Globus pallidus (tissue), 1 donor: ENCODE measurements at regions not wholly inside any gene's neighbourhood (a gene's known extent, or its start where the extent isn't known, plus 50 kb on each side); places are given as distances from the start of the nearest gene placed in this dataset.

Experiments used
- DNase-seq: peaks from one replicate; pipeline ENCODE4 v3.0.0-alpha.2; 2015; ENCODE audit warnings: low spot score

DNA sequence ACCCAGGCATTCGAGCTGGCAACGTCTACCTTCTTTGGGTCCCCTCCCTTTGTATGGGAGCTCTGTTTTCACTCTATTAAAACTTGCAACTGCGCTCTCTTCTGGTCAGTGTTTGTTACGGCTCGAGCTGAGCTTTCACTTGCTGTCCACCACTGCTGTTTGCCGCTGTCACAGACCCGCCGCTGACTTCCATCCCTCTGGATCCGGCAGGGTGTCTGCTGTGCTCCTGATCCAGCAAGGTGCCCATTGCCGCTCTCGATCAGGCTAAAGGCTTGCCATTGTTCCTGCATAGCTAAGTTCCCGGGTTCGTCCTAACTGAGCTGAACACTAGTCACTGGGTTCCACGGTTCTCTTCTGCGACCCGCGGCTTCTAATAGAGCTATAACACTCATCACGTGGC is 183.5 kb upstream of the GALNTL6 start:
- DNase-seq, result no peak

DNA sequence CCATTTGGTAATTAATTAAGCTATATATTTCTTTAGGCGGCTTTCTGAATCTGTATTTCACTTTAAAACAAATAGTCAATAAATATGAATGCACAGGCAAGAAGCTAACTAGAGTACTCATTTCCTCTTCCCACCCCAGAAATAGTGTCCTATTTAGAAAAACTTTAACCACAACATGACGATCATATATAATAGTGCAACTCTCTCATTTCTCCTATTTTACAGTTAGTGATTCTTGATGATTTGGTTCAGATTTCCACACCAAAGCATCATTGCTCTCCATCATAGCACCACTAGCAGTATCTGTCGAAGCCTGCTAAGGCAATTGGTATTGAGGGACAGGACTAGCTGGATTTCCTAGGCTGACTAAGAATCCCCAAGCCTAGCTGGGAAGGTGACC is 184.0 kb upstream of the GALNTL6 start:
- DNase-seq, result no peak

DNA sequence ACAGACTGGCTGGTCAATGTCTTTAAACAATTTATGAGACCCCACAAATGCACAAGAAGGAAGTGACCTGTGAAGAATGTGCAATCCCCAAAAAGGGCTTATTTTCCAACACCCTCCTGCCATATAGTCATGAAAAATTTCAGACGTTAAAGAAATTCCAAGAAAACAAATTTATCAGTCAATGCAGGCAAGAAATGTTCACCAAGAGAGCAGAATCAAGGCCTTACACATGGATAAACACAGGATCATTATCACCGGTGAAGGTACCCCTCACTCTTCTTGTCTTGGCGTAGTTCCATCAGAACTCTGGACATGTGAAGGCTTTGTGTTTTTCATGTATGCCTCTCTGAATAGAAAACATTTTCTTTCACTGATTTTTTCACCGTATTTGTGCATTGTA is 186.7 kb upstream of the GALNTL6 start:
- DNase-seq, result no peak

DNA sequence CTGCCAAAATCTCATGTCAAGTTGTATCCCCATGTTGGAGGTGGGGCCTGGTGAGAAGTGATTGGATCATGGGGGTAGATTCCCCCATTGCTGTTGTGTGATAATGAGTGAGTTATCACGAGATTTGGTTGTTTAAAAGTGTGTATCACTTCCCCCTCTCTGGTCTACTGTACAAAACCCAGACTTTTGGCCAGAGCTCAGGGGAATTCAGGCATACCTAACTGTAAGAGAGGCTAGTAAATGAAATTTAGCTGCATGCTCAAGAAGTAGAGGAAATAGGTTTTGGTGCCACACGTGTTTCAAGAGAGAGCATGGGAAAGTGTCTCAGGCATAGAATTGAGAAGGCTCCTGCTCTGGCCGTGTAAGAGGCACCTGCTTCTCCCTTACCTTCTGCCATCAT is 190.5 kb upstream of the GALNTL6 start:
- DNase-seq, result no peak

DNA sequence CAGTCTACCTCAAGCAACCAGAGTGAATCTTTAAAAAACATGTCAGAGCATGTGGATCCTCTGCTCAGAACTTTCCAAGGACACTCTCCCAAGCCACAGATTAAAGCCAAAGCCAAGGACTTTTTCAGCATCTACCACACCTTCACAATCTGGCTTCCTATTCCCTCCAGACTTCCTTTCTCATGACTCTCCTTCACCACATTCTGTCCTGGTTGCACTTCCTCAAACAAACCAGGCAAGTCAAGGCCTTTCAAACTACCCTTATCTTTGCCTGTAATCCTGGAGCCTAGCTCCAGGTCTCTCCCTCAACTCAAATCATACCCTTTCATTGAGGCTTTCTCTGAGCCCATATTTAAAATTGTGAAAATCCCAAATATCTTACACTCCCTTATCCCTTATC is 191.6 kb upstream of the GALNTL6 start:
- peak; percentile 21 for DNase-seq

DNA sequence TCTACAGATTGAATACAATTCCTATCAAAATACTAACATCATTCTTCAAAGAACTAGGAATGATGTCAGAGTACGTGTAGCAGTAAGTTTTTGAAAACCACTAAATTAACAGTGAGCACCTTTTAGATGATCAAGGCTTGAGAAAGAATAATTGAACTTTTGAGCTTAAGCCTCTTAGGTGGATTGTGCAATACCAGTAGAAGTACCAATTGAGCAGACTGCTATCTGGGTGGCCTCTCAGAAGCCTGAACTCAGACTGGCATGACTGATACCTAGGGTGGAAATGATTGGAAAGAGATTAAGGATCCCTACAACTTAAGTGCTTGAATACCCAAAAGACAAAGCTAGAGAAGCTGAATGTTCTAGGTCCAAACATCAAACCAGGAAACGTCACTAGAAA is 200.3 kb upstream of the GALNTL6 start:
- DNase-seq, result no peak

DNA sequence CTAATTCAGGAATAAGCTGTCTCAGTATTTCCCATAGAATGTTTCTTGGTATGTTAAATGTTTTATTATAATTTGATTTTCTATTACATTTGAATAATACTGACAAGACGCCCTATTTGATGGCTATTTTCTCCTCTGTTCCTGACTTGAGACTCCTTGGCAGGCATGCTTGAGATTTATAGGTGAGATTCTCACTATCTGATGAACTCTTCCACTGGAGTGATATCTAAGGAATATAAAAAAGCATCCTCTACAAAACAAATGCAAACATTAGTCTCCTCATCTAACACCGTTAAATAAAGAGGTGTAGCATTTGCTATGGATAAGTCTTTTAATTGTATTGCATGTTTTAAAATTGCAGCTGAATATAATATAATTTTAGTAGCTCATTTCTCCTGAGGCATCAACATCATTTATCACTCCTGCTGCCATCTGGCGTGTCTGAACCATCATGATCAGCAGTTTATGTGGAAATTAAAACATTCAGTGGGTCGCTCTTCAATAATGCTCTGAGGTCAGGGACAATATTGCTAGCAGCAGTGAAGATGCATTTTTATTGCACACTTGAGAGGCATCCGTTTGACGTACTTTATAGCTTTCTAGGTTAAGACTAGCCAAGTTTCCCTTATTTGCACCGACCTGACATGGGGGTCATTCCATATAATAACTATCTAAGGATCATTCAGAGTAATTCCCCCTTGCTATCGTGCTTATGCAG is 210.4 kb upstream of the GALNTL6 start:
- DNase-seq, result no peak

DNA sequence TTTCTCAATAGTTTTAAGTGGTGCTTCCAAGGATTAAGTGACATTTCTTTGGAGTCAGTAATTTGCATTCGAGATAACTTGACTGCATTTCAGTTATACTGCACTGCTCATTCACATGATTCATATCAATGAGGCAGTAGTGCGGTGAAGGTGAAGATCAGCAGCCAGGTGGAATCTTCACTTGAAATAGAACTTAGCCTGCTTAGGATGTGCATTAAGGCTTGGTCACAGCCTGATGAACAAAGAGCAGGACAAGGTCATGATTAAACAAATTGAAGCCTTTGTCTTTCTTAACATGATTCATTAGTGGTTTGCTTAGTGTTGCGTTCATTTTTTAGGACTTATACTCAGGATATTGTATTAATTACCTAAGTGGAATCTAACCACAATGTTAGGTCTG is 212.1 kb upstream of the GALNTL6 start:
- no peak for DNase-seq

DNA sequence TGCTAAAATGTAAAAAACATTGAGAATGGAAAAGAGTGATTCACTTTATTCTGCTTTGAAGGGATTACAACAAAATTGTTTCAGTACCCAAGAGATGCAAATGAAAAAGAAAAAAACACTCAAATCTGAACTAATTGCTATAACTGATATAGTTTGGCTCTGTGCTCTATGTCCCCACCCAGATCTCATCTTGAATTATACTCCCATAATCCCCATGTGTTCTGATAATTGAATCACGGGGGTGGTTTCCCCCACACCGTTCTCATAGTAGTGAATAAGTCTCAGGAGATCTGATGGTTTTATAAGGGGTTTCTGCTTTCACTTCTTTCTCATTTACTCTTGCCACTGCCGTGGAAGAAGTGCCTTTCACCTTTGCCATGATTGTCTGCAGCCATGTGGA is 213.6 kb upstream of the GALNTL6 start:
- DNase-seq, result no peak

DNA sequence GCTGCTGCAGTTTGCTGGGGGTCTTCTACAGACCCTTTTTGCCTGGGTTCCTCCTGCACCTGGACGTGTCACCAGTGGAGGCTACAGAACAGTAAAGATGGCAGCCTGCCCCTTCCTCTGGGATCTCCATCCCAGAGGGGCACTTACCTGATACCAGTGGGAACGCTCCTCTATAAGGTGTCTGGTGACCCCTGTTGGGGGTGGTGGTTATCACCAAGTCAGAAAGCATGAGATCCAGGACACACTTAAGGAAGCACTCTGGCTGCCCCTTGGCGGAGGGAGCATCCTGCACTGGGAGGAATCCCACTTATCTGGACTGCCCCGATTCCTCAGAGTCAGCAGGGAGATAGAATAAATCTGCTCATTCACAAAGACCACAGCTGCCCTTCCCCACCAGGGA is 218.9 kb upstream of the GALNTL6 start:
- no peak for DNase-seq

DNA sequence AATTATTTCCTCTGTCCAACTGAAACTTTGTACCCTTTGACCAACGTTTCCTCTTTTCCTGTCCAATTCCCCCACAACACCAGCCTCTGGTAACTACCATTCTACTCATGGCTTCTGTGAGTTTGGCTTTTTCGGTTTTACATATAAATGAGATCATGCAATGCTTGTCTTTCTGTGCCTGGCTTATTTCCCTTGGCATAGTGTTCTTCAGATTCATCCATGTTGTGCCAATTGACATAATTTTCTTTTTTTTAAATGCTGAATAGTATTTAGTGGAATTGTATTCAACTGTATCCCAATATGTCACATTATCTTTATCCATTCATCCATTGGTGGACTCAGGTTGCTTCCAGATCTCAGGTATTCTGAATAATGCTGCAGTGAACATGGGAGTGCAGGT is 222.5 kb upstream of the GALNTL6 start:
- no peak for DNase-seq

DNA sequence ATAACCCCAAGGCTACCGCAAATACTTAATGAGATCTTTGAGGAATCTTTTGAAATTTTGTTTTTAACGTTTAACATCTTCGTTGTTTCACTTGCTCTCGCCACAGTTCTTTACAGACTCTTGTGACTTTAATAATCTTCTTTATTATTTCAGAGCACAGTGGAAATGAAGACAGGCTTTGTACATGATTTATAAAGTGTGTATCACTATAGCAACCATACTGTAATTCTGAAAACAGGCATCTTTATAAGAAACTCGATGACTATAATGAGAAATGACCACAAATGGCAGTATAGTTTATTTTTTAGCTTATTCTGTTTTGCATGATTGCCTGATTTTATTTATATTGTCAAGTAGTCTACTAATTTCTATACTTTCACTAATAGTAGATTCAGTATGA is 224.4 kb upstream of the GALNTL6 start:
- DNase-seq, result no peak

DNA sequence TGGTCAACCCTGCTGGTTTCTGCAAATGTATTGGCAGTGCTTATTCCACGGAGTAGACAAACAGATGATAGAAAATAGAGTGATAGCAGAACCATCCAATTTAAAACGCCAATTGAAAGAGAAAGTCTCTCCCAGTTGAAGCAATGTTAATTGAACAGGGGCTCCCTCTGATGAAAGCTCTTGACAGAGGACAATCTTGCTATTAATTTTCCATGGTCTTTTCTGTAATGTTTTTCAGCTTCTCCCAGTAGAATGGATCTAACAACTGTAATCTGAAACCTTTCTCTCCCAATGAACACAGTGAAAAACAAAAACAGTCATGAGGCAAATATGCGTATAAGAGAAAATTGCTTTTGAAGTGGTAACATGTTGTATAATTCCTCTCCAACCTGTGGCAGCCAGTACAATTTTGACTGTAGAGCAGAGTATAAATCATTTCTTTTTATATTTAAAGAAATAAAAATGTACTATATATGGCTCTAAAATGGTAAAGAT is 225.1 kb upstream of the GALNTL6 start:
- no peak for DNase-seq

DNA sequence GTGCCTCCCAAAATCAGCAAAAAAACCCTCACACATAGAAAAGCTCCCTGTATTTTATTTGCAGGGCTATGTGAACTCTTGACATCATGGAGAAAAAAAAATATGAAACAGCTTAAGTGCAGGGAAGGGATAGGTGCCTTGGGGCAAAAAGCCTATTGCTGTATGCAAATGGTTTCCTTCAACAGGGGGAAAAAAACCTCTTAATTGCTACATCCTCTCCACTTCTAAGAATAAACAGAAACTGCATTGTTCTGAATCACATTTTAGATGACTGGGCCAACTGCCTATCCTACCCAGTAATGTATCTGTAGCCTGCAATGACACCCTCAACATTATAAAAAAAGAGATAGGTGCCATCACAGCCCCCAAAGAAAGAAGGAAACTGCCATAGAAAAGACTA is 229.4 kb upstream of the GALNTL6 start:
- no peak for DNase-seq

DNA sequence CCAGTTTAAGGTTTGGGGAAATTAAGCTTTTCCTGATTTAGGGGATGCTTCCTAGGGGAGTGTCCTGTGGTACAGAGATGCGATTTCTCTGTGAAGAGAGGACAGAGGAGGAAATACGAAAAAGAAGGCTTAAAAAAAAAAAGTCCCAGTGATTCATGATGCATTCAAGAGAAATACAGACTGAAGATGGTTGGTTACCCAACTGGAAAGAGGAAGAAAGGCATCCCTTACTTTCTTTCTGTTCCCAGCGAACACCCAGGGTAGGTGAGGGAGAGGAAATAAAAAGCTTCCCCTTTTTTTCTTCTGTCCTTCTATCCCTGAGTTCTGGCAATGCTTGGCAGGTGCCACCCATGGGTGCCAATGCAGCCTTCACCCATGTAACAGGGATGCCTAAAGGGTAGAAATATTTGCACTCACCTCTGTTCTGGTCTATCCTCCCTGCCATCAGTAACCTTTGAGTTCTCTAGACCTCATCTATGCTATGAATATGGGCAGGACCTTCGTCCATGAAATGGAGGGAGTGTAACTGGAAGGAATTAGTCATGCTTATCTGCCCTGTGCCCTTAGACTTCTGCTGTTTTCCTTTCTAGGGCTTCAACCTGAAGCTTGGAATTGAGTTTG is 230.1 kb upstream of the GALNTL6 start:
- no peak for DNase-seq

DNA sequence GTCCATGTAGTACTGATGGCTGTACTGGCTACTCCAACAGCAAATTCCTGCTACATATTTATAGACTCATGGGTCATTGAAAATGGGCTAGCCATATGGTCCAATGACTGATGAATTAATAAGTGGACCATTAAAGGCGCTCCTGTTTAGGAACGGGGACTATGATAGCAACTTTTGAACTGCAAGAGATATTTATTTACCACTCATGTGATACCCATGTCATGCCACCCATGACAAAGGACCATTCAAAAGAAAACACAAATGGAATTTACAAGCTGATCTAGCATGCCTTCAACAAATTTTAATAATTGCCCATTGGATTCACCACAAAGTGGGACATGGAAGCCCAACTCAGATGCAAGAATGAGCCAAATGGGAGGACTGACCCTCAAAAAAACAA is 240.0 kb upstream of the GALNTL6 start:
- no peak for DNase-seq

DNA sequence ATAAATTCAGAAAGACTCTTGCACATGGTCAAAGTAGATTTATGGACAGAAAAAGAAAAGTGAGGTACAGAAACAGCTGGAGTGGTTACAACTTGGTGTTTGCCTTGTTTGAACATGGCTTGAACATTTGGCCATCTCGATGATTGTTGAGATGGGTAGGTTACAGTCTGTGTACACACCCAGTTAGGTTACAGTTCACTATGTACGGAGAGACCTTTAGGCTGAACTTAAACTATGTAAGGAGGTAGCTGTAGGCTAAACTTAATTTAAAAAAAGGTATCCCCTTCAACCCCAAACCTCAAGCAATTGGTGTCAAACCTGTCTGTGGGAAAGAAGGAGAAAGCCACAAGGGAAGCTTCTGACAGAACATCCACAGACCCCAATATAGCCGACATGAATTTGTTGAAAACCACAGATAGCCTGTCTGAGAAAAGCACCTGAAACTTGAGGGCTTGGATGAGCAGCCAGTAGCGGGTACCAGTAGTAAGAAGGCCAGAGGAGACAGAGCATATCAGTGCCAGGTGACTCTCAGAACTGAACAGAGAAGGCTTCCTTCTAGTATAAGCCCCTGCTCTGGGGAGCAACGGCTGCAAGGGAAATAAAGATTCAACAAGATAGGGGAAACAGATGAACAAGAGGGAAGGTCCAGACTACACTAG is 247.9 kb upstream of the GALNTL6 start:
- DNase-seq, result no peak

DNA sequence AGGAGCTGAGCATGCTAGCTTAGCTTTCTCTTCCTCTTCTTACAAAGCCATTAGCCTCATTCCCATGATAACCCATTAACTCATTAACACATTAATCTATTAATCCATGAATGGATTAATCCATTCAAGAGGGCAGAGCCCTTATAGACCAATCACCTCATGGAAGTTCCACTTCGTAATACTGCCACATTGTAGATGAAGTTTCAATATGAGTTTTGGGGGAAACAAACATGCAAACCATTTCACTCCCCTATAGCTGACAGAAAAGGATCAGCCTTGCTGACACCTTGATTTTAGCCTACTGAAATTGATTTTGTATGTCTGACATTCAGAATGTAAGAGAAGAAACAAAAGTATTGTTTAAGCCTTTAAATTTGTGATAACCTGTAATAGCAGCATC is 251.8 kb upstream of the GALNTL6 start:
- no peak for DNase-seq

DNA sequence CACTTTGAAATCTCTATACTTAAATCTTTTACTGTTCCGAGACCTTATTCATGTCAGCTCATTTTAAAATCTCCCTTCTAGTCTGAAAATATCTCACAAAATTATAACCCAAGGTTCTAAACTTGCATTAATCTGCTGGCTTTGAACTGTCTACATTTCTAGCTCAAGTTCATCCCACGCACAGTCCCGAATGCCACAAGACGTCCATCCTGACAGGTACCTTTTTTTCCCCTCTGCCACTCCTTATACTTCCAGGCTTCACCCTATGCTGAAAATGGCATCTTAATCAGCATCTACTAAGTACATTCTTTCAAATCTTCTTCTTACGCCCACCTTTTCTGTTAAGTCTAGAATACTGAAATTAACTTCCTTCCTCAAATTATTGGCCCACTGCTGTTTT is 259.2 kb upstream of the GALNTL6 start:
- no peak for DNase-seq

DNA sequence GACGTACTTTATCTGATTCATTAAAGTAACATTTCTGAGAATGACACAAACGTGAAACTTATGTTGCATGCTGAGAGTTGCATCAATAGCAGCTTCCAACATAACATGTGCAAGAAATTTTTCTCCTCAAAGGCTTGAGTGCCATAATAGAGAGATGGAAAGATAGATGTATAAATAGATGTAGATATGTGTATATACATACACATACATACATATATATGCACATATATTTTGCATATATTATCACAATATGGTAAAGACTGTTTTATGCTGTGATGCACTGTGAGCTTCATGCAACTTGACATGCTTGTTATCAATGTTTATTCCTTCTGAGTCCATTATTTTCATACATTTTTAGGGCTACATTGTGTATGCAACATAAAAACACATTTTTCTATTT is 270.6 kb upstream of the GALNTL6 start:
- DNase-seq, result no peak

DNA sequence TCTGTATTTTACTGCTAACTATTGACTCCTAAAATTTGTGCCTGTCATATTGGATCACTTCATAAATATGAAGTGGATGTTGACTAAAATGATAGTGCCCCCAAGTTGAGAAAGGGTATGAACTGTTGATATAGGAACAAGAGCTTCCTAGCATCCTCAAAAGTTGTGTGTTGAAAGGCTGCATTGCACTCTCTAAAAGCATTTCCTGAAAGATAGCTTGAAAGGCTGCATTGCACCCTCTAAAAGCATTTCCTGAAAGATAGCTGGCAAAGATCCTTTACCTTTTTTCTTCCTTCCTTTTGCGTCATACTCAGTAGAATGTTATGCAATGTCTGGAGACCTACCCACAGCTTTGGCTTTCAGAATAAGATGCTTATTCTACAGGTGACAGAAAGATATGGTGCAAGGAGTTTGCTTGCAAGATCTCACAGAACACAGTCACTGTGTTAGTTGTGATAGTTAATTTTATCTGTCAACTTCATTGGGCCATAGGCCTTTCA is 274.6 kb upstream of the GALNTL6 start:
- no peak for DNase-seq

DNA sequence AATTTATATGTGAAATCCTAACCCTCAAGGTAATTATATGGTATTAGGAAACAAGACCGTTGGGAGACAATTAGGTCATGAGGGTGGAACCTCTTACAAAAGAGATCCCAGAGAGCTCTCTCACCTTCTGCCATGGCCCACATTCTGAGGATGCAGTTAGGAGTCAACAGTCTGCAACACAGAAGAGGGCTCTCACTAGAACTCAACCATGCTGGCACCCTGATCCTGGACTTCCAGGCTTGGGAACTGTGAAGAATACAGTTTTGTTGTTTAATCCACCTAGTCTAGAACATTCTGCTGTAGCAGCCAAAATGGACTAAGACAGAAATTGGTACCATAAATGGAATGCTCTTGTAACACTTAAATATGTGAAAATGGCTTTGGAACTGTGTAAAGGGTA is 278.8 kb upstream of the GALNTL6 start:
- DNase-seq, result no peak

DNA sequence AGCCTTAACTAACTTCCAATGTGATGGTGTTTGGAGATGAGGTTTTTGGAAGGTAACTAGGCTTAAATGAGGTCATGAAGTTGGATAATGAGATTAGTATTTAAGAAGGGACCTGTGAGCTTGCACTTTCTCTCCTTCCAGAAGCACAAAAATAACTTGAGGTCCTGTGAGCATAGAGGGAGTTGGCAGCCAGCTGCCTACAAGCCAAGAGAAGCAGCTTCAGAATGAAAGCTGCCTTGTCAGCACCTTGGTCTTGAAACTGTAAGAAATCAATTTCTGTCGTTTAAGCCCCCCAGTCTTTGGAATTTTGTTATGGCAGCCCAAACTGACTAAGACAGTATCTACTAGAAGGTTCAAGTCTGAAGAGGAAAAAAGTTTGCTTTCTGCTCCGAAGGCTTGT is 280.2 kb upstream of the GALNTL6 start:
- no peak for DNase-seq
